Hypothalamus (tissue), 51 donors: ENCODE measurements at regions not wholly inside any gene's neighbourhood (a gene's known extent, or its start where the extent isn't known, plus 50 kb on each side); places are given as distances from the start of the nearest gene placed in this dataset.
"Not testable (repeated sequence)": the region's sequence is repeated elsewhere in the genome, so short reads cannot be mapped to it uniquely, and the experiment has no call there.

Experiments used
- DNase-seq, 51 donors: peaks; one replicate each; lab custom pipeline; 2025; lab: John Stamatoyannopoulos, UW

- no peak for DNase-seq
Observed at GRCh38 chr14:66237741-66238140, 248.4 kb upstream of the CCDC196 start.

- no peak for DNase-seq
Observed at GRCh38 chr14:66238969-66239368, 247.2 kb upstream of the CCDC196 start.

GRCh38 chr14:66239589-66239988 lies 246.6 kb upstream of the CCDC196 start:
- DNase-seq, result no peak

- DNase-seq, result no peak
Observed at GRCh38 chr14:66240105-66240504, 246.1 kb upstream of the CCDC196 start.

- peak in 1 of 51 donors; percentile 3 for DNase-seq
Observed at GRCh38 chr14:66242001-66242400, 244.2 kb upstream of the CCDC196 start.

- no peak for DNase-seq
Observed at GRCh38 chr14:66244834-66245233, 241.3 kb upstream of the CCDC196 start.

GRCh38 chr14:66247662-66248193 lies 238.4 kb upstream of the CCDC196 start:
- DNase-seq, result no peak

- DNase-seq, result no peak
Observed at GRCh38 chr14:66248256-66248655, 237.9 kb upstream of the CCDC196 start.

- no peak for DNase-seq
Observed at GRCh38 chr14:66249544-66249943, 236.6 kb upstream of the CCDC196 start.

GRCh38 chr14:66254038-66254437 lies 232.1 kb upstream of the CCDC196 start:
- DNase-seq, result no peak

- DNase-seq, result no peak
Observed at GRCh38 chr14:66268802-66269334, 217.3 kb upstream of the CCDC196 start.

- DNase-seq, result no peak
Observed at GRCh38 chr14:66272221-66272620, 213.9 kb upstream of the CCDC196 start.

- DNase-seq, result no peak
Observed at GRCh38 chr14:66273261-66273832, 212.8 kb upstream of the CCDC196 start.

GRCh38 chr14:66278418-66278817 lies 207.8 kb upstream of the CCDC196 start:
- not testable (repeated sequence) for DNase-seq

- DNase-seq, result peak in 26 of 51 donors; percentile 0 to 41 (median 8)
Observed at GRCh38 chr14:66281036-66281776, 205.0 kb upstream of the CCDC196 start.

- DNase-seq, result no peak
Observed at GRCh38 chr14:66284346-66284745, 201.8 kb upstream of the CCDC196 start.

- DNase-seq, result no peak
Observed at GRCh38 chr14:66288511-66288910, 197.7 kb upstream of the CCDC196 start.

GRCh38 chr14:66291756-66292155 lies 194.4 kb upstream of the CCDC196 start:
- DNase-seq, result no peak

GRCh38 chr14:66293533-66294105 lies 192.6 kb upstream of the CCDC196 start:
- DNase-seq, result no peak

GRCh38 chr14:66295386-66295785 lies 190.8 kb upstream of the CCDC196 start:
- no peak for DNase-seq

GRCh38 chr14:66300886-66301285 lies 185.3 kb upstream of the CCDC196 start:
- DNase-seq, result no peak

GRCh38 chr14:66306101-66306500 lies 180.1 kb upstream of the CCDC196 start:
- DNase-seq, result no peak
